ENCODE measurements at regions not wholly inside any gene's neighbourhood (a gene's known extent, or its start where the extent isn't known, plus 50 kb on each side); places are given as distances from the start of the nearest gene placed in this dataset.

- TF ChIP-seq CTCF (tag by site-specific recombination; IDR thresholded peaks at IDR 0.05) (no peak), TRIM28 (IDR thresholded peaks at IDR 0.05; ENCODE audit: borderline replicate concordance, low read length) (no peak), ZNF701 (tag by site-specific recombination; IDR thresholded peaks at IDR 0.05) (no peak), ZNF274 (IDR thresholded peaks at IDR 0.05; ENCODE audit: low read length) (no peak), ZNF274 (tag by site-specific recombination; IDR thresholded peaks at IDR 0.05; ENCODE audit: borderline replicate concordance) (no peak), ZNF423 (tag by site-specific recombination; IDR thresholded peaks at IDR 0.05) (no peak), ZNF223 (tag by site-specific recombination; IDR thresholded peaks at IDR 0.05) (no peak), PATZ1 (tag by site-specific recombination; IDR thresholded peaks at IDR 0.05) (no peak), ZNF623 (tag by site-specific recombination; IDR thresholded peaks at IDR 0.05) (no peak), PRDM1 (tag by site-specific recombination; IDR thresholded peaks at IDR 0.05) (no peak)
These were observed 281.9 kb upstream of the TUSC1 start for GRCh38 chr9:25960178-25960577.

Data from HEK293 (cell line).